BJ (cell line): ENCODE measurements at regions not wholly inside any gene's neighbourhood (a gene's known extent, or its start where the extent isn't known, plus 50 kb on each side); places are given as distances from the start of the nearest gene placed in this dataset.

Experiments used
- CTCF ChIA-PET: fragments of 350-600 bp; formaldehyde crosslinking; extraction: SDS; loops from one replicate; lab custom pipeline; 2021; ENCODE audit warnings: antibody characterized with exemption, inconsistent platforms; lab: Yijun Ruan, JAX
- POLR2A ChIA-PET: fragments of 300-600 bp; sonication (Branson Sonifier 250); formaldehyde crosslinking; extraction: SDS; loops from one replicate; lab custom pipeline; 2021; ENCODE audit warnings: antibody characterized with exemption; lab: Charles Lee
- DNase-seq: peaks from one replicate; pipeline ENCODE4 v3.0.0-alpha.2; 2011; ENCODE audit warnings: low read depth
- H3K27me3 ChIP-seq: 2 replicates; pipeline ENCODE4 v1.6.0; 2011; ENCODE audit warnings: low read length; ENCODE audit not compliant: control insufficient read depth, insufficient read depth
- H3K36me3 ChIP-seq: 2 replicates; pipeline ENCODE4 v1.5.1; 2011; ENCODE audit warnings: low read length; ENCODE audit not compliant: control insufficient read depth, insufficient read depth
- H3K4me3 ChIP-seq: 2 replicates; pipeline ENCODE4 v1.5.1; 2011; ENCODE audit warnings: low read depth, mild to moderate bottlenecking, control low read depth, low read length
- CTCF ChIP-seq: IDR thresholded peaks from 2 replicates; pipeline ENCODE4 v1.5.1; 2011; ENCODE audit warnings: low read depth, mild to moderate bottlenecking, control low read depth, inconsistent platforms, low read length, moderate library complexity; ENCODE audit not compliant: insufficient read depth

GRCh38 chr5:160508780-160509361, 87.2 kb downstream of the PTTG1 start:
- TF ChIP-seq CTCF = peak; percentile 83
- no peaks in the 10 kb centered on the region for H3K36me3 ChIP-seq
- H3K27me3 ChIP-seq = peaks cover 2% of the 10 kb centered on the region; the same call in 1 of the 2 replicates
- CTCF ChIA-PET = interaction anchor here (0.7 to 2.1 kb wide), 9 partner anchors 9 to 91 kb away, joined by 3 to 14 read pairs (median 4); no protein-coding TSS in a partner anchor
- no peak overlapping the region for H3K4me3 ChIP-seq
- POLR2A ChIA-PET = no interaction called here
- peak; percentile 39 for DNase-seq

- Histone ChIP-seq H3K4me3 (no peak overlapping the region), H3K36me3 (no peaks in the 10 kb centered on the region), H3K27me3 (peaks cover 2% of the 10 kb centered on the region; the same call in 1 of the 2 replicates)
- DNase-seq = no peak
- CTCF ChIA-PET = no interaction called here
- no peak for TF ChIP-seq CTCF
- POLR2A ChIA-PET = no interaction called here
Observed at GRCh38 chr5:160511280-160511929, 89.8 kb downstream of the PTTG1 start.
